Hematopoietic multipotent progenitor cell treated with erythropoietin and hydrocortisone succinate and interleukin-3 and kit ligand, for 8 days (in vitro differentiated cells): ENCODE measurements at regions not wholly inside any gene's neighbourhood (a gene's known extent, or its start where the extent isn't known, plus 50 kb on each side); places are given as distances from the start of the nearest gene placed in this dataset.
A peak's percentile ranks its signal among the peaks of the same experiment; 100 is the strongest.
"Not testable (repeated sequence)": the region's sequence is repeated elsewhere in the genome, so short reads cannot be mapped to it uniquely, and the experiment has no call there.

Experiments used
- DNase-seq: peaks from one replicate; pipeline ENCODE4 v3.0.0-alpha.2; 2015

- DNase-seq = no peak
Observed at GRCh38 chr2:64745562-64745961, 91.8 kb upstream of the SERTAD2 start.

- DNase-seq = not testable (repeated sequence)
Observed at GRCh38 chr2:64747690-64748091, 94.0 kb upstream of the SERTAD2 start.

- no peak for DNase-seq
Observed at GRCh38 chr2:64748147-64748546, 94.4 kb upstream of the SERTAD2 start.

GRCh38 chr2:64748561-64748960, 94.8 kb upstream of the SERTAD2 start:
- DNase-seq = no peak

GRCh38 chr2:64749446-64749845, 95.7 kb upstream of the SERTAD2 start:
- no peak for DNase-seq

GRCh38 chr2:64750001-64750816, 96.5 kb upstream of the SERTAD2 start:
- peak; percentile 38 for DNase-seq

GRCh38 chr2:64750817-64751285, 97.1 kb upstream of the SERTAD2 start:
- peak; percentile 99 for DNase-seq

- peak; percentile 70 for DNase-seq
Observed at GRCh38 chr2:64751286-64752260, 97.9 kb upstream of the SERTAD2 start.

GRCh38 chr2:64753399-64753798, 99.7 kb upstream of the SERTAD2 start:
- DNase-seq = peak; percentile 29

- peak; percentile 38 for DNase-seq
Observed at GRCh38 chr2:64754570-64754969, 100.9 kb upstream of the SERTAD2 start.

- no peak for DNase-seq
Observed at GRCh38 chr2:64757126-64757525, 103.4 kb upstream of the SERTAD2 start.

GRCh38 chr2:64760128-64760527, 106.4 kb upstream of the SERTAD2 start:
- DNase-seq = no peak

GRCh38 chr2:64762301-64762997, 108.7 kb upstream of the SERTAD2 start:
- DNase-seq = no peak

GRCh38 chr2:64763126-64763525, 109.4 kb upstream of the SERTAD2 start:
- no peak for DNase-seq

GRCh38 chr2:64765160-64765805, 111.6 kb upstream of the SERTAD2 start:
- no peak for DNase-seq

- peak; percentile 59 for DNase-seq
Observed at GRCh38 chr2:64766841-64767669, 113.3 kb upstream of the SERTAD2 start.

GRCh38 chr2:64767670-64768468, 114.2 kb upstream of the SERTAD2 start:
- peak; percentile 78 for DNase-seq

- DNase-seq = no peak
Observed at GRCh38 chr2:64768491-64769005, 114.8 kb upstream of the SERTAD2 start.

GRCh38 chr2:64769392-64770044, 115.8 kb upstream of the SERTAD2 start:
- DNase-seq = no peak
